ENCODE measurements at regions not wholly inside any gene's neighbourhood (a gene's known extent, or its start where the extent isn't known, plus 50 kb on each side); places are given as distances from the start of the nearest gene placed in this dataset.

DNA sequence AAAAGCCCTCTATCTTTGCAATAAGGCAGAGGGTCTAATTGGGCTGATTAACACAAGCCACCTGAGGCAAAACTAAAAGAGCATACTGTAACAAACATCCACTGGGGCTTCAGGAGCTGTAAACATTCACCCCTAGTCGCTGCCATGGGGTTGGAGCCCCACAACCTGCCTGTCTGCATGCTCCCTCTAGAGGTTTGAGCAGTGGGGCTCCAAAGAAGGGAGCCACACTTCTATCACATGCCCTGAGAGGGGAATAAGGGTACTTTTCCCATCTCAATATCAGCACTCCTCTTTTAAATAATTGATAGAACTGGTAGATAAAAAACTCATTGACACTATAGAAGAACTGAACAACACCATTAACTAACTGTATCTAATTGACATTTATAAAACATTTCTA, 130.1 kb upstream of the COX10 start:
- TF ChIP-seq, protein P1, sequence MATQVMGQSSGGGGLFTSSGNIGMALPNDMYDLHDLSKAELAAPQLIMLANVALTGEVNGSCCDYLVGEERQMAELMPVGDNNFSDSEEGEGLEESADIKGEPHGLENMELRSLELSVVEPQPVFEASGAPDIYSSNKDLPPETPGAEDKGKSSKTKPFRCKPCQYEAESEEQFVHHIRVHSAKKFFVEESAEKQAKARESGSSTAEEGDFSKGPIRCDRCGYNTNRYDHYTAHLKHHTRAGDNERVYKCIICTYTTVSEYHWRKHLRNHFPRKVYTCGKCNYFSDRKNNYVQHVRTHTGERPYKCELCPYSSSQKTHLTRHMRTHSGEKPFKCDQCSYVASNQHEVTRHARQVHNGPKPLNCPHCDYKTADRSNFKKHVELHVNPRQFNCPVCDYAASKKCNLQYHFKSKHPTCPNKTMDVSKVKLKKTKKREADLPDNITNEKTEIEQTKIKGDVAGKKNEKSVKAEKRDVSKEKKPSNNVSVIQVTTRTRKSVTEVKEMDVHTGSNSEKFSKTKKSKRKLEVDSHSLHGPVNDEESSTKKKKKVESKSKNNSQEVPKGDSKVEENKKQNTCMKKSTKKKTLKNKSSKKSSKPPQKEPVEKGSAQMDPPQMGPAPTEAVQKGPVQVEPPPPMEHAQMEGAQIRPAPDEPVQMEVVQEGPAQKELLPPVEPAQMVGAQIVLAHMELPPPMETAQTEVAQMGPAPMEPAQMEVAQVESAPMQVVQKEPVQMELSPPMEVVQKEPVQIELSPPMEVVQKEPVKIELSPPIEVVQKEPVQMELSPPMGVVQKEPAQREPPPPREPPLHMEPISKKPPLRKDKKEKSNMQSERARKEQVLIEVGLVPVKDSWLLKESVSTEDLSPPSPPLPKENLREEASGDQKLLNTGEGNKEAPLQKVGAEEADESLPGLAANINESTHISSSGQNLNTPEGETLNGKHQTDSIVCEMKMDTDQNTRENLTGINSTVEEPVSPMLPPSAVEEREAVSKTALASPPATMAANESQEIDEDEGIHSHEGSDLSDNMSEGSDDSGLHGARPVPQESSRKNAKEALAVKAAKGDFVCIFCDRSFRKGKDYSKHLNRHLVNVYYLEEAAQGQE (IDR thresholded peaks at IDR 0.05; ENCODE audit: low read depth), result no peak
- no peak for TF ChIP-seq EGR1 (IDR thresholded peaks at IDR 0.05)
- no peak for TF ChIP-seq NFIC (IDR thresholded peaks at IDR 0.05)
- no peak for TF ChIP-seq EP300 (IDR thresholded peaks at IDR 0.05; ENCODE audit: borderline replicate concordance)
- no peak for TF ChIP-seq ZBTB7A (IDR thresholded peaks at IDR 0.05; ENCODE audit: low read depth)
- TF ChIP-seq CEBPB (IDR thresholded peaks at IDR 0.05), result no peak

DNA sequence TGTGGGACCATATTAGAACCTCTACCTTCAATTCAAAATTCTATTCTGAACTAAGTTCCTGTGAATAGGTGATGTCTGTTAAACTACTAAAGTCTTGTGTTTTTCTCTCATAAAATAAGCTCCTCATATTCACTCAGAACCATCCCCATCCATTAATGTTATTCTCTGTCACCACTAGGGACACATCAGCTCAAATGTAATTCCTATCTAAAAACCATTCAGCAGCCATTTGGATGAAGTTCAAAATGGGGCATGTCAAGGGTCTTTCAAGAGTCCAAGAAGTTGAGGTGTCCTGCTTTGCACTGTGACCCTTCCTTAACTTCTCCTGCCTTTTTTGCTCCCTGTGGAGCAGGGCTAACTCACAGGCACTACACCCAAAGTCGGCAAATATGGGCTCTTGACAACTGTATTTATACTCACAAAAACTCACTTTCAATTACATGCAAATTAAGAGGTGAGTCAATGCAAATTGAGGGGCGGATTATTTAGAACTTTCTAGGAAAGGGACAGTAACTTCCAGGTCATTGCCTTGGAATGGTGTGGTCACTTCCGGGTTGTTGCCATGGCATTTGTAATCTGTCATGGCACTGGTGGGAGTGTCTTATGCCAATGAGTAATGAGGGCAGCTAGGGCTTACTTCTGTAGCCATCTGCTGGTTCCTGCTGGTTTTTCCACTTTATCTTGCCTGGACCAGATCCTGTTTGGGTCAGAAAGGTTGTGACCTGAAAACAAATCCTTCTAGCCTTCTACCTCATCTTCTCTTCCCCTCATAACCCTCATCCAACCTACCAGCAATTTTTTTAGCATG, 128.2 kb upstream of the COX10 start:
- TF ChIP-seq TCF12 (IDR thresholded peaks at IDR 0.05; ENCODE audit: low read depth) (no peak), CEBPB (IDR thresholded peaks at IDR 0.05) (no peak), RAD21 (IDR thresholded peaks at IDR 0.05; ENCODE audit: low read depth) (no peak), EP300 (IDR thresholded peaks at IDR 0.05; ENCODE audit: borderline replicate concordance) (no peak), CREB1 (IDR thresholded peaks at IDR 0.05; ENCODE audit: low read depth) (no peak), EGR1 (IDR thresholded peaks at IDR 0.05) (no peak), TEAD4 (IDR thresholded peaks at IDR 0.05) (no peak), ZBTB7A (IDR thresholded peaks at IDR 0.05; ENCODE audit: low read depth) (no peak), NFIC (IDR thresholded peaks at IDR 0.05) (no peak), FOXM1 (IDR thresholded peaks at IDR 0.05; ENCODE audit: borderline replicate concordance, low read depth) (no peak), TAF1 (IDR thresholded peaks at IDR 0.05; ENCODE audit: low read depth) (no peak), YY1 (IDR thresholded peaks at IDR 0.05; ENCODE audit: low read depth) (no peak)
- TF ChIP-seq, protein P1 (IDR thresholded peaks at IDR 0.05; ENCODE audit: low read depth), result no peak
- TF ChIP-seq, protein P2, sequence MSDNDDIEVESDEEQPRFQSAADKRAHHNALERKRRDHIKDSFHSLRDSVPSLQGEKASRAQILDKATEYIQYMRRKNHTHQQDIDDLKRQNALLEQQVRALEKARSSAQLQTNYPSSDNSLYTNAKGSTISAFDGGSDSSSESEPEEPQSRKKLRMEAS (IDR thresholded peaks at IDR 0.05), result no peak
- TF ChIP-seq, protein P3, sequence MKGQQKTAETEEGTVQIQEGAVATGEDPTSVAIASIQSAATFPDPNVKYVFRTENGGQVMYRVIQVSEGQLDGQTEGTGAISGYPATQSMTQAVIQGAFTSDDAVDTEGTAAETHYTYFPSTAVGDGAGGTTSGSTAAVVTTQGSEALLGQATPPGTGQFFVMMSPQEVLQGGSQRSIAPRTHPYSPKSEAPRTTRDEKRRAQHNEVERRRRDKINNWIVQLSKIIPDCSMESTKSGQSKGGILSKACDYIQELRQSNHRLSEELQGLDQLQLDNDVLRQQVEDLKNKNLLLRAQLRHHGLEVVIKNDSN (IDR thresholded peaks at IDR 0.05), result no peak

DNA sequence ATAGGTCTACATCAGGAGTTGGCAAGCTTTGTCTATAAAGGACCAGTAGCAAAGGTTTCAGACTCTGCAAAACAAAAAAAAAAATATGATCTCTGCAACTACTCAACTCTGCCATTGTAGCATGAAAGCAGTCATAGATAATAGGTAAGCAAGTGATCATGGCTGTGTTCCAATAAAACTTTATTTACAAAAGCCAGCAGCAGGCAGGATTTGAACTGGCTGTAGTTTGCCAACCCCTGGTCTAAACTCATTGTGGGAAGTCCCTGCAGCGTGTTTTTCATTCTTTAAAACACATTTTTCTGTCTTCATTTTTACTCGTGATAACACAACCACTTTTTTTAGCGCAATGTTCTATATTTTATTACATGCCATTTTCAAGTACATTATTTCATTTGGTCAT, 127.5 kb upstream of the COX10 start:
- TF ChIP-seq EGR1 (IDR thresholded peaks at IDR 0.05) (no peak), EP300 (IDR thresholded peaks at IDR 0.05; ENCODE audit: borderline replicate concordance) (no peak), CEBPB (IDR thresholded peaks at IDR 0.05) (no peak), TAF1 (IDR thresholded peaks at IDR 0.05; ENCODE audit: low read depth) (no peak), CREB1 (IDR thresholded peaks at IDR 0.05; ENCODE audit: low read depth) (no peak), YY1 (IDR thresholded peaks at IDR 0.05; ENCODE audit: low read depth) (no peak), TEAD4 (IDR thresholded peaks at IDR 0.05) (no peak), FOXM1 (IDR thresholded peaks at IDR 0.05; ENCODE audit: borderline replicate concordance, low read depth) (no peak), TCF12 (IDR thresholded peaks at IDR 0.05; ENCODE audit: low read depth) (no peak), RAD21 (IDR thresholded peaks at IDR 0.05; ENCODE audit: low read depth) (no peak), ZBTB7A (IDR thresholded peaks at IDR 0.05; ENCODE audit: low read depth) (no peak), NFIC (IDR thresholded peaks at IDR 0.05) (no peak)
- TF ChIP-seq, protein P1 (IDR thresholded peaks at IDR 0.05; ENCODE audit: low read depth), result no peak
- TF ChIP-seq, protein P3 (IDR thresholded peaks at IDR 0.05), result no peak
- TF ChIP-seq, protein P2 (IDR thresholded peaks at IDR 0.05), result no peak

DNA sequence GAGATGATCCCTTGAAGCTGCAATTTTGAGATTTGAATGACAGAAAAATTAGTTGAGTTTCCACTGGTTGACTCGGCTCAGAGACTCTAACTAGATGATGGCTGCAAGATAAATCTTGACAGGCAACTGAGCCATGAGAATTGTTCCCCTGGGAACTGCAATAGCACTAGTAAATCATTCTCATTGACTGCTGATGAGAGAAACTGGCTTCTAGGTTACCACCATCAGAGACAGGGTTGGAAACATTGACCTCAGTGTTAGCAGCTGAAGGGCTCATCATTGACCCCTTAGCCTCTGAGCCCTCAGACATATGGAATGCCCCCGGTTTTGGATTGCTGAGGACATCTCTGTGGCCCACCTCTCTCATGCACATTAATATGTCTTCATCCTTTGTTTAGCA, 125.4 kb upstream of the COX10 start:
- TF ChIP-seq FOXM1 (IDR thresholded peaks at IDR 0.05; ENCODE audit: borderline replicate concordance, low read depth) (no peak), YY1 (IDR thresholded peaks at IDR 0.05; ENCODE audit: low read depth) (no peak), TCF12 (IDR thresholded peaks at IDR 0.05; ENCODE audit: low read depth) (no peak), CEBPB (IDR thresholded peaks at IDR 0.05) (no peak), NFIC (IDR thresholded peaks at IDR 0.05) (no peak), TAF1 (IDR thresholded peaks at IDR 0.05; ENCODE audit: low read depth) (no peak)
- TF ChIP-seq, protein P3 (IDR thresholded peaks at IDR 0.05), result no peak
- TF ChIP-seq, protein P1 (IDR thresholded peaks at IDR 0.05; ENCODE audit: low read depth), result no peak
- TF ChIP-seq, protein P2 (IDR thresholded peaks at IDR 0.05), result no peak
